Progenitor cell of endocrine pancreas (in vitro differentiated cells): ENCODE measurements at regions not wholly inside any gene's neighbourhood (a gene's known extent, or its start where the extent isn't known, plus 50 kb on each side); places are given as distances from the start of the nearest gene placed in this dataset.

Source experiments
- DNase-seq: peaks from one replicate; pipeline ENCODE4 v3.0.0; 2021; ENCODE audit warnings: low spot score; ENCODE audit not compliant: unreplicated experiment
- H3K27ac Mint-ChIP-seq: 2 replicates; pipeline ENCODE4 v1.8.0; 2021; ENCODE audit warnings: mild to moderate bottlenecking, moderate library complexity, mixed read lengths
- H3K27me3 Mint-ChIP-seq: 2 replicates; pipeline ENCODE4 v1.8.0; 2021; ENCODE audit warnings: mixed read lengths
- H3K36me3 Mint-ChIP-seq: 2 replicates; pipeline ENCODE4 v1.8.0; 2022; ENCODE audit warnings: mixed read lengths; ENCODE audit not compliant: insufficient read depth
- H3K4me1 Mint-ChIP-seq: 2 replicates; pipeline ENCODE4 v1.8.0; 2021; ENCODE audit warnings: low read depth, mixed read lengths
- H3K4me3 Mint-ChIP-seq: 2 replicates; pipeline ENCODE4 v1.8.0; 2021; ENCODE audit warnings: low read depth, mild to moderate bottlenecking, moderate library complexity, mixed read lengths
- H3K9me3 Mint-ChIP-seq: 2 replicates; pipeline ENCODE4 v1.8.0; 2021; ENCODE audit warnings: low read depth, mixed read lengths
- CTCF ChIP-seq: fragments of 200-600 bp; sonication (generic); IDR thresholded peaks from one replicate; pipeline ENCODE4 v1.5.0; 2021; ENCODE audit warnings: antibody characterized with exemption, mild to moderate bottlenecking; ENCODE audit not compliant: unreplicated experiment

GRCh38 chr22:48667289-48667688, 1160.4 kb downstream of the BRD1 start:
- H3K27ac Mint-ChIP-seq: no peak overlapping the region
- peaks cover 11% of the 10 kb centered on the region for H3K36me3 Mint-ChIP-seq
- no peaks in the 10 kb centered on the region for H3K4me1 Mint-ChIP-seq
- H3K27me3 Mint-ChIP-seq: no peaks in the 10 kb centered on the region
- H3K4me3 Mint-ChIP-seq: no peak overlapping the region
- peaks cover 10% of the 10 kb centered on the region for H3K9me3 Mint-ChIP-seq
- TF ChIP-seq CTCF: no peak
- no peak for DNase-seq

- Mint-ChIP-seq H3K4me1 (no peaks in the 10 kb centered on the region), H3K27me3 (no peaks in the 10 kb centered on the region)
Measured at GRCh38 chr22:48666620-48667019, 1161.1 kb downstream of the BRD1 start.

GRCh38 chr22:48665311-48665995, 1162.2 kb downstream of the BRD1 start:
- no peaks in the 10 kb centered on the region for H3K4me1 Mint-ChIP-seq
- no peak for DNase-seq
- peaks cover 6% of the 10 kb centered on the region for H3K9me3 Mint-ChIP-seq
- H3K27ac Mint-ChIP-seq: no peak overlapping the region
- H3K36me3 Mint-ChIP-seq: peaks cover 7% of the 10 kb centered on the region
- no peaks in the 10 kb centered on the region for H3K27me3 Mint-ChIP-seq
- no peak for TF ChIP-seq CTCF
- no peak overlapping the region for H3K4me3 Mint-ChIP-seq

More at GRCh38 chr22:48666620-48667019, 1161.1 kb downstream of the BRD1 start:
- Mint-ChIP-seq H3K27ac (no peak overlapping the region), H3K9me3 (peaks cover 6% of the 10 kb centered on the region), H3K4me3 (no peak overlapping the region), H3K36me3 (peaks cover 8% of the 10 kb centered on the region)
- DNase-seq: no peak
- no peak for TF ChIP-seq CTCF

GRCh38 chr22:48664586-48664985, 1163.1 kb downstream of the BRD1 start:
- Mint-ChIP-seq H3K9me3 (peaks cover 6% of the 10 kb centered on the region), H3K4me3 (no peak overlapping the region), H3K4me1 (no peaks in the 10 kb centered on the region), H3K27ac (no peak overlapping the region), H3K36me3 (peaks cover 6% of the 10 kb centered on the region), H3K27me3 (no peaks in the 10 kb centered on the region)
- no peak for TF ChIP-seq CTCF
- no peak for DNase-seq

- H3K27me3 Mint-ChIP-seq: no peaks in the 10 kb centered on the region
- peak; percentile 44 for TF ChIP-seq CTCF
- H3K27ac Mint-ChIP-seq: no peak overlapping the region
- peaks cover 6% of the 10 kb centered on the region for H3K36me3 Mint-ChIP-seq
- DNase-seq: no peak
- H3K9me3 Mint-ChIP-seq: peaks cover 6% of the 10 kb centered on the region
- H3K4me3 Mint-ChIP-seq: no peak overlapping the region
- no peaks in the 10 kb centered on the region for H3K4me1 Mint-ChIP-seq
Measured at GRCh38 chr22:48663297-48663696, 1164.4 kb downstream of the BRD1 start.
